IPS DF 19.7 (cell line): ENCODE measurements at regions not wholly inside any gene's neighbourhood (a gene's known extent, or its start where the extent isn't known, plus 50 kb on each side); places are given as distances from the start of the nearest gene placed in this dataset.

Experiments used
- DNase-seq: peaks from one replicate; pipeline ENCODE4 v3.0.0-alpha.2; 2013; ENCODE audit warnings: low read depth, low spot score

- DNase-seq: no peak
These were observed 2301.2 kb downstream of the PCDH9 start for GRCh38 chr13:64928696-64929499.

GRCh38 chr13:64925727-64926126 lies 2304.4 kb downstream of the PCDH9 start:
- no peak for DNase-seq

GRCh38 chr13:64925284-64925683 lies 2304.9 kb downstream of the PCDH9 start:
- no peak for DNase-seq

GRCh38 chr13:64924401-64924800 lies 2305.7 kb downstream of the PCDH9 start:
- no peak for DNase-seq

- no peak for DNase-seq
These were observed 2312.6 kb downstream of the PCDH9 start for GRCh38 chr13:64917566-64917965.

- DNase-seq: no peak
These were observed 2318.0 kb downstream of the PCDH9 start for GRCh38 chr13:64912141-64912540.

GRCh38 chr13:64910096-64910495 lies 2320.0 kb downstream of the PCDH9 start:
- no peak for DNase-seq

GRCh38 chr13:64909184-64909583 lies 2321.0 kb downstream of the PCDH9 start:
- DNase-seq: no peak

- no peak for DNase-seq
These were observed 2330.1 kb downstream of the PCDH9 start for GRCh38 chr13:64900039-64900438.

- no peak for DNase-seq
These were observed 2345.2 kb downstream of the PCDH9 start for GRCh38 chr13:64884976-64885375.

- no peak for DNase-seq
These were observed 2353.0 kb downstream of the PCDH9 start for GRCh38 chr13:64877176-64877575.

GRCh38 chr13:64871742-64872141 lies 2358.4 kb downstream of the PCDH9 start:
- DNase-seq: no peak

GRCh38 chr13:64869539-64869938 lies 2360.6 kb downstream of the PCDH9 start:
- DNase-seq: no peak

- DNase-seq: no peak
These were observed 2362.3 kb downstream of the PCDH9 start for GRCh38 chr13:64867856-64868255.

- DNase-seq: no peak
These were observed 2363.8 kb downstream of the PCDH9 start for GRCh38 chr13:64866331-64866730.

- no peak for DNase-seq
These were observed 2374.6 kb downstream of the PCDH9 start for GRCh38 chr13:64855506-64855905.

- no peak for DNase-seq
These were observed 2380.1 kb downstream of the PCDH9 start for GRCh38 chr13:64850017-64850416.

GRCh38 chr13:64849196-64849595 lies 2380.9 kb downstream of the PCDH9 start:
- DNase-seq: no peak

GRCh38 chr13:64847767-64848166 lies 2382.4 kb downstream of the PCDH9 start:
- DNase-seq: no peak

GRCh38 chr13:64845110-64845509 lies 2385.0 kb downstream of the PCDH9 start:
- no peak for DNase-seq

- DNase-seq: no peak
These were observed 2411.1 kb downstream of the PCDH9 start for GRCh38 chr13:64819081-64819480.

GRCh38 chr13:64817691-64818090 lies 2412.4 kb downstream of the PCDH9 start:
- no peak for DNase-seq

GRCh38 chr13:64810750-64811149 lies 2419.4 kb downstream of the PCDH9 start:
- no peak for DNase-seq

GRCh38 chr13:64808704-64809103 lies 2421.4 kb downstream of the PCDH9 start:
- DNase-seq: no peak
